ENCODE measurements at regions not wholly inside any gene's neighbourhood (a gene's known extent, or its start where the extent isn't known, plus 50 kb on each side); places are given as distances from the start of the nearest gene placed in this dataset.

DNA sequence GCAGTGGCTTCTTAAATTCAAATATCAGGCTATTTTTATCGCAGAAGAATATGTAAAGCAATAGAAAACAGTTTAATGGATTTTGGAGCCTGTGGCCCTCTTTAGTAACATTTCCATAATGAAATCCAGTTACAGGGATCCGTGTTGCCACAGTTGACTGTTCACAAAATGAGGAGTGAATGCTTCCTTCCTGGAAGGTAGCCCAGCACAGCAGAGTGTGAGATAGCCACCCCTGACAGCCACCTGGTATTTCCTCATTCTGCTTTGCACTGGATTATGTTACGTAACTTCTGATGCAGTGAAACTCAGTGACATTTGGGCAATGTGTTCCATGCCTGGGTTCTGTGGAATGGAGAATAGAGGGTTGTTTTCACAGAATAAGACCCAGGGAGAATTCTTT, 517.2 kb downstream of the RBFOX1 start:
- TF ChIP-seq, protein P1, sequence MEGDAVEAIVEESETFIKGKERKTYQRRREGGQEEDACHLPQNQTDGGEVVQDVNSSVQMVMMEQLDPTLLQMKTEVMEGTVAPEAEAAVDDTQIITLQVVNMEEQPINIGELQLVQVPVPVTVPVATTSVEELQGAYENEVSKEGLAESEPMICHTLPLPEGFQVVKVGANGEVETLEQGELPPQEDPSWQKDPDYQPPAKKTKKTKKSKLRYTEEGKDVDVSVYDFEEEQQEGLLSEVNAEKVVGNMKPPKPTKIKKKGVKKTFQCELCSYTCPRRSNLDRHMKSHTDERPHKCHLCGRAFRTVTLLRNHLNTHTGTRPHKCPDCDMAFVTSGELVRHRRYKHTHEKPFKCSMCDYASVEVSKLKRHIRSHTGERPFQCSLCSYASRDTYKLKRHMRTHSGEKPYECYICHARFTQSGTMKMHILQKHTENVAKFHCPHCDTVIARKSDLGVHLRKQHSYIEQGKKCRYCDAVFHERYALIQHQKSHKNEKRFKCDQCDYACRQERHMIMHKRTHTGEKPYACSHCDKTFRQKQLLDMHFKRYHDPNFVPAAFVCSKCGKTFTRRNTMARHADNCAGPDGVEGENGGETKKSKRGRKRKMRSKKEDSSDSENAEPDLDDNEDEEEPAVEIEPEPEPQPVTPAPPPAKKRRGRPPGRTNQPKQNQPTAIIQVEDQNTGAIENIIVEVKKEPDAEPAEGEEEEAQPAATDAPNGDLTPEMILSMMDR (IDR thresholded peaks at IDR 0.05), result no peak
- TF ChIP-seq EZH2 (IDR thresholded peaks at IDR 0.05; ENCODE audit: borderline replicate concordance, insufficient read depth, low read depth, low read length, poor library complexity, severe bottlenecking), result no peak
